MCF 10A (cell line): ENCODE measurements at regions not wholly inside any gene's neighbourhood (a gene's known extent, or its start where the extent isn't known, plus 50 kb on each side); places are given as distances from the start of the nearest gene placed in this dataset.

Source experiments
- BruUV-seq: library from RNA; stranded (reverse); fragments of 400-500 nt; replicated peaks from 2 replicates; lab custom pipeline; 2021; lab: Mats Ljungman, UMichigan
- CTCF ChIA-PET: fragments of 300-600 bp; sonication (Branson Sonifier 250); formaldehyde crosslinking; extraction: SDS; loops from one replicate; lab custom pipeline; 2021; ENCODE audit warnings: antibody characterized with exemption, inconsistent platforms; lab: Yijun Ruan, JAX
- POLR2A ChIA-PET: fragments of 300-600, 350-650 bp; sonication (Branson Sonifier 250); formaldehyde crosslinking; extraction: SDS; loops from one replicate; lab custom pipeline; 2020; ENCODE audit warnings: antibody characterized with exemption, inconsistent platforms; lab: Yijun Ruan, JAX
- DNase-seq: peaks from one replicate; pipeline ENCODE4 v3.0.0-alpha.2; 2018; ENCODE audit not compliant: unreplicated experiment
- H3K27ac Mint-ChIP-seq: one replicate; pipeline ENCODE4 v1.8.0; 2022; ENCODE audit warnings: mild to moderate bottlenecking, low read depth, mixed read lengths; ENCODE audit not compliant: unreplicated experiment
- H3K27me3 Mint-ChIP-seq: one replicate; pipeline ENCODE4 v1.8.0; 2022; ENCODE audit warnings: mixed read lengths; ENCODE audit not compliant: insufficient read depth, unreplicated experiment
- H3K36me3 Mint-ChIP-seq: one replicate; pipeline ENCODE4 v1.8.0; 2022; ENCODE audit warnings: mild to moderate bottlenecking, moderate library complexity, mixed read lengths; ENCODE audit not compliant: insufficient read depth, unreplicated experiment
- H3K4me1 Mint-ChIP-seq: one replicate; pipeline ENCODE4 v1.8.0; 2022; ENCODE audit warnings: mixed read lengths; ENCODE audit not compliant: insufficient read depth, unreplicated experiment
- H3K4me3 Mint-ChIP-seq: one replicate; pipeline ENCODE4 v1.8.0; 2022; ENCODE audit warnings: mild to moderate bottlenecking, moderate library complexity, mixed read lengths; ENCODE audit not compliant: unreplicated experiment
- H3K9me3 Mint-ChIP-seq: one replicate; pipeline ENCODE4 v1.8.0; 2022; ENCODE audit warnings: mixed read lengths; ENCODE audit not compliant: unreplicated experiment
- CTCF ChIP-seq: fragments of 200-600 bp; IDR thresholded peaks from one replicate; pipeline ENCODE4 v1.8.0; 2022; ENCODE audit warnings: antibody characterized with exemption, mild to moderate bottlenecking; ENCODE audit not compliant: unreplicated experiment
- intact Hi-C: fragments of 100-400 bp; cut with micrococcal nuclease; formaldehyde crosslinking; loops from 2 replicates; pipeline ENCODE4 v1.14.1; 2022

- no peaks in the 10 kb centered on the region for H3K36me3 Mint-ChIP-seq
- intact Hi-C loops, result no loop called here
- peaks cover 5% of the 10 kb centered on the region for H3K4me1 Mint-ChIP-seq
- CTCF ChIA-PET, result interaction anchor here (0.8 kb wide), 1 partner anchor 87 kb away, joined by 3 read pairs; no protein-coding TSS in a partner anchor
- no TSS peak for BruUV-seq
- POLR2A ChIA-PET, result no interaction called here
- no peak overlapping the region for H3K4me3 Mint-ChIP-seq
- H3K27ac Mint-ChIP-seq, result no peak overlapping the region
- no peak for TF ChIP-seq CTCF
- no peak for DNase-seq
- no peaks in the 10 kb centered on the region for H3K27me3 Mint-ChIP-seq
- no peaks in the 10 kb centered on the region for H3K9me3 Mint-ChIP-seq
These were observed 102.3 kb upstream of the DKK2 start for GRCh38 chr4:107138433-107138832.

- POLR2A ChIA-PET, result no interaction called here
- no peak for DNase-seq
- Mint-ChIP-seq H3K9me3 (no peaks in the 10 kb centered on the region), H3K4me1 (peaks cover 17% of the 10 kb centered on the region), H3K36me3 (no peaks in the 10 kb centered on the region), H3K27ac (no peak overlapping the region), H3K27me3 (no peaks in the 10 kb centered on the region), H3K4me3 (no peak overlapping the region)
- CTCF ChIA-PET, result no interaction called here
- no TSS peak for BruUV-seq
- no peak for TF ChIP-seq CTCF
- intact Hi-C loops, result no loop called here
These were observed 98.0 kb upstream of the DKK2 start for GRCh38 chr4:107133965-107134653.

- DNase-seq, result peak; percentile 17
- intact Hi-C loops, result no loop called here
- H3K36me3 Mint-ChIP-seq, result no peaks in the 10 kb centered on the region
- ChIA-PET CTCF (interaction anchor here (0.7 kb wide), 2 partner anchors 732 to 1580 kb away, joined by 3 read pairs; no protein-coding TSS in a partner anchor), POLR2A (interaction anchor here (0.6 to 1.5 kb wide), 4 partner anchors 12 to 401 kb away, joined by 3 to 6 read pairs (median 4); no protein-coding TSS in a partner anchor)
- no TSS peak for BruUV-seq
- no peak for TF ChIP-seq CTCF
- H3K27me3 Mint-ChIP-seq, result no peaks in the 10 kb centered on the region
- no peaks in the 10 kb centered on the region for H3K9me3 Mint-ChIP-seq
- peaks cover 25% of the 10 kb centered on the region for H3K4me1 Mint-ChIP-seq
- no peak overlapping the region for H3K27ac Mint-ChIP-seq
- H3K4me3 Mint-ChIP-seq, result no peak overlapping the region
These were observed 95.2 kb upstream of the DKK2 start for GRCh38 chr4:107131295-107131694.

- DNase-seq, result no peak
- Mint-ChIP-seq H3K4me1 (peaks cover 25% of the 10 kb centered on the region), H3K36me3 (no peaks in the 10 kb centered on the region), H3K9me3 (no peaks in the 10 kb centered on the region), H3K4me3 (no peak overlapping the region), H3K27me3 (no peaks in the 10 kb centered on the region), H3K27ac (no peak overlapping the region)
- BruUV-seq, result no TSS peak
- CTCF ChIA-PET, result no interaction called here
- POLR2A ChIA-PET, result no interaction called here
- TF ChIP-seq CTCF, result no peak
- intact Hi-C loops, result no loop called here
These were observed 94.0 kb upstream of the DKK2 start for GRCh38 chr4:107130157-107130556.
